HuH-7 (cell line): ENCODE measurements at regions not wholly inside any gene's neighbourhood (a gene's known extent, or its start where the extent isn't known, plus 50 kb on each side); places are given as distances from the start of the nearest gene placed in this dataset.

Experiments
- DNase-seq: peaks from one replicate; pipeline ENCODE4 v3.0.0; 2011; ENCODE audit warnings: low spot score

DNA sequence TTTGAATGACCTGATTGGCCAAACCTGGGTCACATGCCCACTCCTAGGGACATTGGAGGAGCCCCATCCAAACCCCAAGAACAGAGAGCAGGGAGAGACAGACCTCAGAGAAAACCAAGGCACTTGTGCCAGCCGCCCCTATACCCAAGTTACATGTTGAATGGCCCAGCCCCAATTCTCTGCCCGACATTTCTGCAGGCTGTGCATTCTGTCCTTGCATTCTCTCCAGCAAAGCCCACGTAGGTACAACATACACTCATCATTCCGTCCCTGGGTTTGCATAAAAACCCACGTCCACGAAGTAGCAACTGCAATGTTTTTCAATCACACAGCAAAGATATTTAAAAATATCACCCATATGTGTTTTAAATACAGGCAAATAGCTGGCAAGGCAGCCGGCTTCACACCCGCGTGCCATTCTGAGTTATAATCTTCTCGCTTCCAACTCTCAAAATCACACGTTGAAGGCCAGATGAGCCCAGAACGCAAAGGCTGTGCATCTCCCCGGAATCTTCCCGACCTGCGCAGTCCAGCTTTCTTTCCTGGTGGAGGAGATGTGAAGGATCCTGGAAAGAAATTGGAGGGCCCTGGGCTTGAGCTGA is 91.7 kb upstream of the MYL2 start:
- no peak for DNase-seq

DNA sequence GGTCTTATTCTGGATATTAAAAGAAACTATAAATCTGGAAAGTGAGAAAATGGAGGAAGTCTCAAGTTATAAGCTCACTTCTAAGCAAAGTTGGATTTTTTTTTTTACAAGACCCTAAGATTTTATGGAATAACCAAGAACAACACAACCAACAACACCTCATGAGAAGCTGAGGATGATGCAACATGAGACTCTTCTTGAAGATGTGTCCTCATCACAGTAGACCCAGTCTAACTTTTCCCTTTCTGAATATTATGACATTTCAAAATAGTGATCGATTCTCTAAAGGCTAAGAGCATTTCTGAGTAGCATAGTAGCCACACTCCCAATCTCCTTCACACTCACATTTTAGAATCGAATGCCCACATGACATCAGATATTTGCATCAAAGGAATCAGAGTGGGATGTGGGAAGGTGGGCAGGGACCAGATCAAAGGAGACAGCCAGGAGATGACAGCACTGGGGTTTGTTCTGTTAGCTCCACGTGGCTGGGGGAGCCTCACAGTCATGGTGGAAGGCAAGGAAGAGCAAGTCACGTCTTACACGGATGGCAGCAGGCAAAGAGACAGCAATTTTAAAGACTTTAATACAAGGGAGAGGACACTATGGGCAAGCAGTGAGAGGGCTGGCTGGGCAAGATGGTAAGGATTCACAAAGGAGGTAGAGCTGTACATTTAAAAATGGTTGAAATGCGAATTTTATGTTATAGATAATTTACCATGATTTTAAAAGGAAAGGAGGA is 90.7 kb upstream of the MYL2 start:
- DNase-seq = no peak

DNA sequence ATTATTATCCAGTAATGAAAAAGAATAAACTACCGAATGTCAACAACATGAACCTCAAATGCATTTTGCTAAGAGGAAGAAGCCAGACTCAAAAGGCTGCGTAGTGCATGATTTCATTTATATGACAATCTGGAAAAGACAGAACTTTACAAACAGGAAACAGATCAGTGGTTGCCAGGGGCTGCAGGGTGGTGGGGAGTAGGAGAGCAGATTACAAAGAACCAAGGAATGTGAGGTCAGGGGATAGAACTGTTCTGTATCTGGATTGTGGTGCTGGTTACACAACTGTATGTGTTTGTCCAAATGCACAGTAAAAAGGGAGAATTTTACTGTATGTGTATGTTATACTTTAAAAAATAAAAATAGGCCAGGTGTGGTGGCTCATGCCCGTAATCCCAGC is 89.7 kb upstream of the MYL2 start:
- DNase-seq = no peak

DNA sequence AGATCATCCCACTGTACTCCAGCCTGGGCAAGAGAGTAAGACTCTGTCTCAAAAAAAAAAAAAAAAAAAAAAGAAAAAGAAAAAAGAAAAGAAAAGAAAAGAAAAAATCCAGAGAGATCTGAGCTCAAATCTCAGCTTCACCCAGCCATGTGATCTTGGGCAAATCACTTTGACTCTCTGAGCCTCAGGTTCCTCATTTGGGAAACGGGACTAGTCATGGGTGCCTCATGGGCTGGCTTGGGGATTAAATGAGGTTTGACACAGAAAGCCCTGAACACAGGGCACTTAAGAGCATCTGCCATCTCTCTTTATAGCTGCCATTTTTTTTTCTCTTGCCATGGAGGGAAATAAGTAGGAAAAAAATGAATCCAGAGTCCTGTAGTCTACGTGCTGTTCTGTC is 86.2 kb upstream of the MYL2 start:
- no peak for DNase-seq

DNA sequence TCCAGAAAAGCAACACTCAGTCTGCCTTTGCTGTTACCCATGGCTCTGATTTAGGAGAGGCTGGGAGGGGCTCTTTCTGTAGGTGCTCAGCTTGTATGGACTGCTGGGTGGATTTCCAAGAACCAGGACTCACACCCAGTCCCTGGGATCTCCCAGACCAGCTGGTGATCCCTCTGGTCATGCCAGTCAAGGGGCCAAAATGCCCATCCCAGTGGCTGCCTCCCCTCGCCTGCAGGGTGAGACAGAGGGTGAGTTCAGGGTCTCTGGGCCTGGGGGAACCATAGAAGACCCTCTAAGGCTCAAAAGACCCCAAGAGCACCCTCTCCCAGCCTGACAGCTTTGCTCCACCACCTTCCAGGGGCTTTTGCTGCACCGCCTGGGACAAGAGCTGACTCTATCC is 78.6 kb upstream of the MYL2 start:
- DNase-seq = no peak

DNA sequence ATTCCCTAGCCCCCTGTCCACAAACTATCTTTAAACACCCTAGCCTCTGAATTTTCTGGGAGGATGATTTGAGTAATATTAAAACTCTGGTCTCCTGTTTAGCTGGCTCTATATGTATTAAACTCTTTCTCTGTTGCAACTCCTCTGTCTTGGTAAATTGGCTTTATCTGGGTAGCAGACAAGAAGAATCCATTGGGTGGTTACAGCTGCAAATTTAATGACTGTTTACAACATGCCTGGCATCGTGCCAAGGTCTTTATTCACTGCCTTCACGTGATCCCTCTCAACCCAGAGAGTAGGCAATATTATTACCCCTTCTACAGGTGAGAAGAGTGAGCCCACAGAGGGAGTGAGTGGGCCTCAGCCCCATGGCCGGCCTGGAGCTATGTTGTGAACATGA is 77.8 kb upstream of the MYL2 start:
- no peak for DNase-seq

DNA sequence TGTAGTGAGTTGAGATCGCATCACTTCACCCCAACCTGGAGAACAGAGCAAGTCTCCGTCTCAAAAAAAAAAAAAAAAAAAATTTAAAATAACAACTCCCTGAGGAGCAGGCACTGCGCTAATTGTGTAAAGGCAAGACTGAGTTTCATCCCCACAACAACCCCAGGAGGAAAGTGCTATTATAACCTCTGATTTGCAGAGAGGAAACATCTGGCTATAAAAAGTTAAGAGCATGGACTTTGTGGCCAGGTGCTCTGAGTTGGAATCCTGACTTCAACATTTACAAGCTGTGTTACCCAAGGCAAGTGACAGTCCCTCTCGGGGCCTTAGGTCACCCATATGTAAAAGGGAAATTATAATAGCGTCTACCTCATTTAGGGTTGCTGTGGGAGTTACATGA is 76.0 kb upstream of the MYL2 start:
- DNase-seq = no peak

DNA sequence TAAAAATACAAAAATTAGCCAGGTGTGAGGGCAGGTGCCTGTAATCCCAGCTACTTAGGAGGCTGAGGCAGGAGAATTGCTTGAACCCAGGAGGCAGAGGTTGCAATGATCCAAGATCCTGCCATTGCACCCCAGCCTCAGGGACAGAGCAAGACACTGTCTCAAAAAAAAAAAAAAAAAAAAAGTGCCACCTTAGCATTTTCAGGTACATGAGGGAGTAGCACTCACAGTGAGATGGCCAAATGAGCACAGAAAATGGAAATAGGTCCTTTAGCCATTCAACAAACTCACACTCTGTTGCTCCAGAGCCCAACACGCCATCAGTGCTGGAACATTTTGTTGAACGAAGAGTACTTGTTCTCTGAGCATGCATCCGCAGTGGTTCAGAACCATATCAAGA is 75.2 kb upstream of the MYL2 start:
- DNase-seq = no peak

DNA sequence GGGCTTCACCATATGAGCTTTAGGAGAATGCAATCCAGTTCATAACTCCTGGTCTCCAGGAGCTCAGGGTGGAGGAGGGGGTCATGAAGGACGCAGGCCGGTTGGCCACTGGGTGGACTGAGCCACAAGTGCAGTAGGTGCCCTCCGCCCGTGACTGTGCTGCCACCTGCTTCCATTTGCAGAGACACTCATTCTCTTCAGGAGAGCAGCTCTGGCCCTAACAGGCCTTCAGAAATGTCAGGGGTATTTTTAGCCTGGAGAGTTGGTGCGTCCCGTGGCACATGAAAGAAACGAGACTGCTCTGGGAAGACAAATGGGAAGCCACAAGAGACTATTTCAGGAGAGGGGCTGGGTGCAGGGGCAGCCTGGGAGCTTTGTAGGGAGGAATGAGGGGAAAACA is 74.6 kb upstream of the MYL2 start:
- DNase-seq = no peak

DNA sequence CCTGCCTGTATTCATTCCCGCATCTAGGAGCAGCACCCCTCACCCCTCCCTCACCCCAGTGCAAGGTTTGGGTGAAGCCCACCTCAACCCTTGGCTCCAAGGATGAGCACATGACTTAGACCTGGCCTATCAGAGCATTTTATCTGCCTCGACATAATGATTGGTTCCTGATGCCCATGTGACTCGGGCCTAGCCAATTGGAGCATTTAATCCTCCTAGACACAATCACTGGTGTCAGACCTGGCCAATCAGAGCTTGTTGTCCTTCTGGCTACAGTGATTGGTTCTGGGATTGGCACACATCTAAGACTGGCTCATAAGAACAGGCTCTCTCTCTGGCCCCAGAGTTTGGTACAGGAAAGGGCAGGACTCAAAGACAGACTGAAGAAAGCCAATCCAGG is 73.1 kb upstream of the MYL2 start:
- no peak for DNase-seq

DNA sequence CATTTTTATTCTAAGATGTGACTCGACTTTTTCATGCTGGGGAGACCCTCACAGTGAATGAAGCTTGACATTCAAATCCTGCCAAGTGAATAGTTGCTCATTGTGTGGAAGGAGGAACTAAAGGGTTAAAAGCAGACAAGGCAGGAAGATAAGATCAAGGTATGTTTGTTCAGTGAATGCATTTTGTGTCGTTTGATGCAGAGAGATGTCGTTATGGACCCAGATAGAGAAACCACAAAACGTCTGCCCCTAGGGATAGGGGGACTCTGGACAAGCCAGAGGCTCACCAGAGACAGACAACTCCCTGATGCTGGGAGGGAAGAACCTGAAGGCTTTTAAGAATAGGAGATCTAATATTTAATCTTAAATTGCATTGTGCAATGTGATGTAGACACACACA is 72.5 kb upstream of the MYL2 start:
- no peak for DNase-seq

DNA sequence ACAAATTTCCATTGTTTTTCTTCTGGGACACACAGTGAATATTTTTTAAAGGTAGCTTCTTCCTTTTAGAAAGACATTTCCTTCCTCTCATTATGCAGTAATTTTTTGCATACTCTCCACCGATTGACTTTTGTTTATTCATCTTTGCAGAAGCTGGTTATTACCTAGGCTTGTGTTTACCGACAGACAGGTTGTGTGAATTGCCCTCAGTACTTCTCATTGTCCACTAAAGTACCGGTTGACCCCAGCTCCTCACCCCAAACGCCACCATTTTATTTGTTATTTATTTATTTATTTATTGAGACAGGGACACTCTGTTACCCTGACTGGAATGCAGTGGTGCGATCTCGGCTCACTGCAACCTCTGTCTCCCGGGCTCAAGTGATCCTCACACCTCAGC is 63.4 kb upstream of the MYL2 start:
- no peak for DNase-seq

DNA sequence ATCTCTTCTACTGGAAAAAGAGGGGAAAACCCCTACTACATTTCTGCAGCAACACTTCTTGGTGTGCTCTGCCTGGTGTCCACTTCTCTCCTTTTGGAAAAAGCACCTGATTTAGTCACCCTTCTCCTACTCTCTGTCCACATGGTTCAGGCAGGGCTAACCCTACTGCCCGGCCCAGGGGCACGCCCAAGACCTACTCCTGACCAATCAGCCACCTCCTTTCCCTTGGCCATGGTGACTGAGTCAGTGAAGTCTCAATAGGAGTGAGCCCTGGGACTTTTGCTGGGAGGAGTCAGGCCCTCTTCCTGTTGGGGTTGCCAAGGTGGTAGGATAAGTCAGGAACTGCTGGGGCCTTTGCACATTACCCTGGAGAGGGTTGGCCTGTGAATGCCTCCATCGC is 52.5 kb upstream of the MYL2 start:
- no peak for DNase-seq

DNA sequence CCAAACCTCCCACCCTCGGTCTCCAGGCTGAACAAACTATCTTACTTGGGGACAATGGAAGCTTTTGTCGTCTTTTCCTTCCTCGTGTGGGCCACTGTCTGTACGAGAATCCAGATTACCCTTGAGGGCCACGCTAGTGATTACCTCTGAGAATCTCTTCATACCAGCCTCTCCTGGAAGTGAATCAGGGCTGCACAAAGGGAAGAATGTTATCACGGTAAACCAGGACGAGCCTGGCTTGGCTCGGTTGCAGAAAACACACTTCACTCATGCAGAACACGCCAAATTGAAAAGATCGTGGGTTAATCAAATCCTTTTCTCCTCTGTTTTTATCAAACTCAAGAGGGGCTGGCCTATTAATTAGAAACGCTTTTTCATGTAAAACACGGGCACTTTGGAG is 51.6 kb upstream of the MYL2 start:
- DNase-seq = no peak

DNA sequence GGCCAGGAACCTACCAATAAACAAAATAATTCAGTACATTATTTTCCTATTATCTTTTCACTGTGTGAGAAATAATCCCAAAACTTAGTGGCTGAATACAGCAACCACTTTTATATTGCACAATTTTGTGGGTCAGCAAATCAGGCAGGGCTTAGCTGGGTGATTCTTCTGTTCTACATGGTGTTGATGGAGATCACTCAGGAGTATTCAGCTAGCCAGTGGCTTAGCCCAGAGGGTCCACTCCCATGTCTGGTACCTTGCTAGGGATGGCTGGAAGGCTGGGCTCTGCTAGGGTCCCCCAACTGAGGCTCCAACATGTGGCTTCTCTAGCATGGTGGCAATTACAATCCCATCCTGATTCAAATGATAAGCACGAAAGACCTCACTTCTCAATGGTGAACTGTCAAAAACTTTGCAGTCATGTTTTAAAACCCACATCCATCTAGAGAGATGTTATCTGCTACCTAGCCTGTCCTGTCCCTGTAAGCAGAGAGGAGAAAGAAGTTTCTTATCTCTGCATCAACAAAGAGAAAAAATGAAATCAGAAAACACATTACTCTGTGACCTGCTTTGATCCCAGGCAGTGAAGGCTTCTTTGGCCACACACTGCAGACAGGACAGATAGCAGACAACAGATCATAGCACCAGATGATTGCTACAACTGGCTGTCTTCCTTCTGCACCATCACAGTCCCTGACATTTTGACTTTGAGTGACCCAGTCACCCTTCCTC is 51.0 kb upstream of the MYL2 start:
- DNase-seq = no peak
